HG02763 (cell line): ENCODE measurements at regions not wholly inside any gene's neighbourhood (a gene's known extent, or its start where the extent isn't known, plus 50 kb on each side); places are given as distances from the start of the nearest gene placed in this dataset.

ENCODE experiments used
- ATAC-seq: cut with Tn5 transposase; IDR thresholded peaks from one replicate; pipeline ENCODE4 v1.9.1; 2021; ENCODE audit warnings: mild to moderate bottlenecking, moderate library complexity; ENCODE audit not compliant: unreplicated experiment

- ATAC-seq: no peak
Measured at GRCh38 chr9:134271338-134272301, 54.6 kb upstream of the RXRA start.

DNA sequence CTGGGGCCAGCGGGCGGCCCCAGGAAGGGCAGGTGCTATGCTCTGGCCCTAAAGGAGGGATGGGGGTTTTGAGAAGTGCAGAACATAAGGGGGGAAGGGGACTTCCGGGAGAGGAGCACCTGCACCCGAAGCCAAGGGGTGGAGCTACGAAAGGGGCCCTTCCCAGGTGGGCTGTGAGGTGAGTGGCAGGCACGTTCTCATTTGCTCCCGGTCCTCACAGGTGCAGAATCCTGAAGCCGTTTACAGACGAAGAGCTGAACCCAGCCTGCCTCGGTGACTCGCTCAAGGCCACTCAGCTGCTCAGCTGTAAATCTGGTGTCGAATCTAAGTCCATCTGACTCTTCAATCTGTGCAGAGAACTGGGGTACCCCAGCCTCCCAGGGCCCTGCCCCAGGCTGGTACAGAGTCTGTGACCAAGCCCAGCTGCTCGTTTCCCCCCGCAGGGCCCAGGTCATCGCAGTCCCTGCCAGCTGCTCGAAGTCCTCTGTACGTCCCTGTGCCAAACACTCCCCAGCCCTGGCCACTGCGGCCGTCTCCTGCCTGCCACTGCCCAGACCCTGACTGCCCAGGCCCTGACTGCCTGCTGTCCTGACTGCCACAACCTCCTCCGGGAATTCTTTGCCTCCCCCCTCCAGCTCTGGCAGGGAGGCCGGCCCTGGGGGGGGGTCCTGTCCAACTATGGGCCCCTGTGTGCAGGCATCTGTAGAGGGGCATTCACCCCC is 53.8 kb upstream of the RXRA start:
- no peak for ATAC-seq

DNA sequence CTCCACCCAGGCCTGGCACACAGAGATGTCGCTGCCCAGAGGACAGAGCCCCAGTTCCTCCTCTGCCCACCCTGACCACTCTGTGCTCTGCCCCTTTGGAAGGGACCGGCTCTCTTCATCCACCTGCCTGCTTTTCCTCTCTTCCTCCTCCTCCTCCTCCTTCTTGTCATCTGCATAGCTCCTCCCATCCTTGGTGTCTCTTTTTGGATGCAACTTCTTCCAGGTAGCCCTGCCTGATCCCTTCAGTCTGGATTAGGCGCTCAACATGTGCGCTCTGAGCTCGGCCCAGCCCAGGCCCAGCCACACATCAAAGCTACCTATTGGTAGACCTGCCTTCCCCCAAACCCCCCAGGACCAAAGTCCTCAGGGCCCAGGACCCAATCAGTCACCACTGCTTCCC is 52.6 kb upstream of the RXRA start:
- no peak for ATAC-seq

DNA sequence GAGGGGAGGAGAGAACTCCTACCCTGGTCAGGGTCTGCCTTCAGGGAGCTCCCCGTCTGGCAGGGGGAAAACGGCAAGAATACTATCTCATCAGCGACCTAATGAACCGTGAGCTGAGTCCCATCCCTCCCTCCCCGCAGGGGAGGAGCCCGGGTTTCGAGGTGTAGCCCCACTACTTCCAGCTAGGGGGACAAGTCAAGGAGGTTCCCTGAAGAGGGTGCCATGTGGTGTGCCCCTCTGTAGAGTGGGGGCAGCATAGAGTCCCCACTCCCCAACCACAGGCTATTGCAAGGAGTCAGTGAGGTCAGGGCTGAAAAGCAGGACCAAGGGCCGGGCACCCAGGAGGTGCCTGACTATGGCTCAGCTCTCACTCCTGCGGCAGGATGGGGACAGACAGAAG is 50.9 kb upstream of the RXRA start:
- no peak for ATAC-seq

- ATAC-seq: no peak
Measured at GRCh38 chr9:134276453-134277245, 49.6 kb upstream of the RXRA start.
